ENCODE measurements at regions not wholly inside any gene's neighbourhood (a gene's known extent, or its start where the extent isn't known, plus 50 kb on each side); places are given as distances from the start of the nearest gene placed in this dataset.

DNA sequence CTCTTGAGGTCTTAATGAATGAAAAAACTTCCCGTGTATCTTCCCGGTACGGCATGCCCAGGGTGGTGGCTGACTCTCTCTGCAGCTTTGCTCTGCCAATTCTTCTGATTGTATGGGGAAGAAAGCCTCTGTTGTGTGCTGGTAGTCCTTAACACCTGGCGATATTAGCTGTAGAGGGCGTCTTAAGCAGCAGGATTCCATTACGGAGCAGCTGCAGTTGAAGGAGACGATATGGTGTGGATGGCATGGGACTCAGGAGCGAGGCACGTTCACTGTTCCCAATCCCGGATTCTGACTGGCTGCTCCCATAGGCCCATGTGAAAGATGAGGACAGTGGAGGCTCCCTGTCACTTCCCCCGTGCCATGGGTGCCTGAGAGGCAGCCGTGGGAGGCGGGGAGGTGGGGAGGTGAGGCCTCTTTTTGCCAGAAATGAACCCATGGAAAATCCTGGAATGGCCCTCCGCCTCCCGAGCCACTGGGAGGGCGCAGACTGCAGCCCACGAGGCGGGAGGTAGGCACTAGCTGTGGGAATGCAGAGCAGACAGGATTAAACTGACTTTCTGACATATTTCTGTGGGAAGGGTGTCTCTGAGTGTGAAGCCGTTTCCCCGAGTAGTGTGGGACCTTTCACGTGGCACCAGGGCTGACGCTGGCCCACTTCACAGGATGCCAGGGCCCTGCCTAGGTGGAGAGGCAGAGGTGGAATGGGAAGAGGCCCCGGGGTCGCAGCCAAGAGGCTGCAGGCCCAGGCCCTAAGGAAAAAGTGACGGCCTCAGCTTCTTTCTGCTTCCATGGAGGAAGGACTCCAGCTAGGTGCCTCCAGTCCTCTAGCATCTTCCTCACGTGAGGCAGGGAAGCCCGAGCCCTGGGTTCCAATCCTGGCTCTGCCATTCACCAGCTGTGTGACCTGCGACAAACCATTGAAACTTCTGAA lies 121.4 kb upstream of the CD82 start:
- no peaks in the 10 kb centered on the region for H3K4me1 ChIP-seq (ENCODE audit: insufficient read depth)
- no peak overlapping the region for H3K4me3 ChIP-seq (ENCODE audit: low read depth, low read length)
- DNase-seq (ENCODE audit: extremely low spot score): no peak
- H3K36me3 ChIP-seq (ENCODE audit: insufficient read depth): no peaks in the 10 kb centered on the region
- WGBS: 69% methylated on average over 28 of the region's 28 CpGs
- no peak overlapping the region for H3K27ac ChIP-seq (ENCODE audit: low read depth)

DNA sequence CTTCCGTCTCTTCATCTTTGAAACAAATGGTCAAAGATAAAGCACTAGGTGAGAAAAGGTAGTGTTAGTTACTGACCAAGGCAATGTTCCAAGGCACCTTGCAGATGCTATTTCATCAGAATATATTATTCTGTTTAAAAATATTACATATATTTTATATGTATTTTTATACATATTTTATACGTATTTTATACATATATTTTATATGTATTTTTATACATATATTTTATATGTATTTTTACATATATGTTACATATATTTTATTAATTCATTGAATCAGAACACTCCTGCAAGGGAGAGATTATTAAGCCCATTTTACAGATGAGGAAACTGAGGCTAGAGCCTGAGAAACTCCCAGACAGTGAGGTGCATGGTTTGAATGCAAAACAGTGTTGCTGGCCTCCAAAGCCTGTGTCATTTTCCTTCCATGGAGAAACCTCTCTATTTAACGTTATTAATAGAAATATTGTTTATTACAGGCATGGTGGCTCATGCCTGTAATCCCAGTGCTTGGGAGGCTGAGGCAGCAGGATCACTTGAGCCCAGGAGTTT lies 120.6 kb upstream of the CD82 start:
- DNase-seq (ENCODE audit: extremely low spot score): no peak

DNA sequence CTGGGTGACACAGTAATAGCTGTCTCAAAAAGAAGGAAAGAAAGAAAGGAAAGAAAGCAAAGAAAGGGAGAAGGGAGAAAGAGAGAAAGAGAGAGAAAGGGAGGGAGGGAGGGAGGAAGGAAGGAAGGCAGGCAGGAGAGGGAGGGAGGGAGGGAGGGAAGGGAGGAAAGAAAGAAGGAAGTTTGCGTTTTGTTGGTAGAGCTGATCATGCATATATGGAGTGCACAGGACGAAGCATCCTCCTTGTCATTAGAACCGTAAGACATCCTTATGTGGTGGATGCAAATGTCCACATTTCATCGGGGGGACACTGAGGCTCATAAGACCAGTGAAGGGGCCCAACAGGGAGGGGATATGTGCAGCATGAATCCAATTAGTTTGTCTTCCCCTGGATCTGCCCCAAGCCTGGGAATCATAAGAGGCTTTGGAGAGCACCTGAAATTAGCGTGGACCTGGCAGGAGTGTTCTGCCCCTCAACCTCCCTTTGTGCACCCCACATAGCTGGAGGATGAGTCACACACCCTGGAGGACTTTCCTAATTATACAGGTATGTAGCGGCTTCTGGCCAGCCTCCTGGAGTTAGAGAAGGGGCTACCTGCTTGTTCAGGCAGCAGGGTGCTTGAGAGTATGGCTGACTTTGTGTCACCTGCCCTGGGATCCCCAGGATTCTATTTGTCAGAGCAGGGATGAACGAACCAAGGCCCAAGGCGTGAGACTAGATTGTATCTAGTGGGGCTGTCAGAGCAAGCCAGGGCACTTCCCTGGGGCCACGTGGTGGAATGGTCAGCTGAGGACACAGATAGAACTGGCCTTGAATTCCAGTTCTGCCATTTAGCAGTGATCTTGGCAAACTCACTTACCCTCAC lies 119.7 kb upstream of the CD82 start:
- no peak overlapping the region for H3K27ac ChIP-seq (ENCODE audit: low read depth)
- DNase-seq (ENCODE audit: extremely low spot score): no peak
- no peaks in the 10 kb centered on the region for H3K36me3 ChIP-seq (ENCODE audit: insufficient read depth)
- H3K4me1 ChIP-seq (ENCODE audit: insufficient read depth): no peaks in the 10 kb centered on the region
- WGBS: 51% methylated on average over 9 of the region's 9 CpGs
- no peak overlapping the region for H3K4me3 ChIP-seq (ENCODE audit: low read depth, low read length)

More for the DNA sequence above, 120.6 kb upstream of the CD82 start:
- 56% methylated on average over 3 of the region's 3 CpGs for WGBS
- Histone ChIP-seq H3K4me3 (ENCODE audit: low read depth, low read length) (no peak overlapping the region), H3K4me1 (ENCODE audit: insufficient read depth) (no peaks in the 10 kb centered on the region), H3K36me3 (ENCODE audit: insufficient read depth) (no peaks in the 10 kb centered on the region), H3K27ac (ENCODE audit: low read depth) (no peak overlapping the region)

DNA sequence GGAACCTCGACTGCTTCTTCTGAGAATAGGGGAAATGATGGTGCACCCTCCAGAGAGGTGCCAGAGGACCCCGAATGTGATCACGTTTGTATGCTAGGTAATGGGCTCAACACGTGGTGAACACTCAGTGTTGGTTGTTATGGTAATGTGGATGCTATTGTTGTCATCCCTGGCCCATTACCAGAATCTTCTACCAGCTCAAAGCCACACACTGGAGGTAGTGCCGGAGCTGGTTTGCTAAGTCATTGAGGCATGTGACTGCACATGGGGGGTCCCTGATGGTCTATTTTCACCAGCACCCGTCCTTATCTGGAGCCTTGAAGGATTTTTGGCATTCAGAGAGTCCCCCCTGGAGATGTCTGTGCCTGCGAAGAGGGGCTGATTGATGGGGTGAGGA lies 119.1 kb upstream of the CD82 start:
- Histone ChIP-seq H3K36me3 (ENCODE audit: insufficient read depth) (no peaks in the 10 kb centered on the region), H3K4me1 (ENCODE audit: insufficient read depth) (no peaks in the 10 kb centered on the region), H3K4me3 (ENCODE audit: low read depth, low read length) (no peak overlapping the region), H3K27ac (ENCODE audit: low read depth) (no peak overlapping the region)
- 49% methylated on average over 7 of the region's 7 CpGs for WGBS
- no peak for DNase-seq (ENCODE audit: extremely low spot score)

DNA sequence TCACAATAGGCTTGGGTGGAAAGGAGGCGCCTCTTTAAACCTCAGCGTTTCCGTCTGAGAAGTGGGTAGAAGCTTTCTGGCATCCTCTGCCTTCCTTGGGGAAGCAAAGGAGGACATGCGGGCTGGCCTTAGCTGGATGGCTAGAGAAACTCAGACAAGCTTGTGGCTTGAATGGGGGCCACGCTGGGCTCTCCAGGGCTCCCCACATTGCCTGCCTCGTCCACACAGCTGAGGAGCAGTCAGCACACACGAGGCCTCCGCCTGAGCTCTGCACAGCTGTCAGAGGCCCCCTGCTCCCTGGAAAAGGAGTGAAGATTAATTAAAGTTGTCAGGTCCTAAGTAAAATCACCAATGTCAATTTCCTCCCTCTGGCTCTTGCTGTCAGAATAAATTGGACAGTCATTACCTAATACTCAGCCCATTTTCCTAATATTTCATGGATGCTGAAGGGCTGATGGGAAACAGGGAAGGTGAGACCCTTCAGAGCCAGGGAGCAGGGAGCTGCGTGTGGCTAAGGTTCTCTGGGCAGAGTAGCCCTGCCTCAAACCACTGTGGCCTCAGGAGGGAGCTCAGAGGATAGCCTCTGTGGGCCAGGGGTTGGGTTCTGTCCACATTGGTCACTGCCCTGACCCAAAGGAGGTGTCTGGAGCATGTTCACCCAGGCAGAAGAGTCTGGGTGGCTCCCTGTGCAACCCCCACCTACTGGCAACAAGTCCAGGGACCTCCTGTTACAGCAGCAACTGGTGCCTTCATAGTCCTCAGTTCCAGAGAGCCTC lies 118.3 kb upstream of the CD82 start:
- 79% methylated on average over 9 of the region's 9 CpGs for WGBS
- no peaks in the 10 kb centered on the region for H3K36me3 ChIP-seq (ENCODE audit: insufficient read depth)
- H3K27ac ChIP-seq (ENCODE audit: low read depth): no peak overlapping the region
- no peak overlapping the region for H3K4me3 ChIP-seq (ENCODE audit: low read depth, low read length)
- H3K4me1 ChIP-seq (ENCODE audit: insufficient read depth): no peaks in the 10 kb centered on the region
- DNase-seq (ENCODE audit: extremely low spot score): no peak

DNA sequence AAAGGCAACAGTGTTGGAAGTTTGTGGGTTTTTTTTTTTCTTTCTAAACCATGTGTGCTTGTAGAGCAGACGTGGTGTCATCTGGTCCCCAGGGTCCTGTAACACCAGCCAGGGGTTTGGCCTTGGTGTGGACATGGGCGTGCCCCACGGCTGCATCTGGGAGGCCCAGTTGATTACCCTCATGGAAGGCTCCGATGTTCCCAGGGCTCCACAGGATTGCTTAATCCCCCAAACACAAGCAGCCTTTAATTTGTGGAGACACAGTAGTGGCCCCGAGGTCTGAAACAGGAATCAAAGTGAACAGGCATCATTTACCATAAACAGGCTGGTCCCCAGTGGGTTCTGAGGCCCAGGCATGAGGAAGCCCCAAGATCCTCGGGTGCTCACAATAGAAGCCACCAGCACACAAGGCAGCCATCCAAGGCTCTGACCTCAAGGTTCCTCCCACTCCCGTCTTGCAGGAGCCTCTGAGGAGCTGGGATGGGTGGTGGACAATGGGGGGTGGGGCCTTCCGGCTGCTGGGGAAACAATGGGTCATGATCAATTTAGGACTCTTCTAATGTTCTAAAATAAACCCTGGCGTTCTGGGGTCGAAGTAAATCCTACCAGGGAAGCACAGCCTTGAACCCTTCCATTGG lies 115.0 kb upstream of the CD82 start:
- no peak for DNase-seq (ENCODE audit: extremely low spot score)

DNA sequence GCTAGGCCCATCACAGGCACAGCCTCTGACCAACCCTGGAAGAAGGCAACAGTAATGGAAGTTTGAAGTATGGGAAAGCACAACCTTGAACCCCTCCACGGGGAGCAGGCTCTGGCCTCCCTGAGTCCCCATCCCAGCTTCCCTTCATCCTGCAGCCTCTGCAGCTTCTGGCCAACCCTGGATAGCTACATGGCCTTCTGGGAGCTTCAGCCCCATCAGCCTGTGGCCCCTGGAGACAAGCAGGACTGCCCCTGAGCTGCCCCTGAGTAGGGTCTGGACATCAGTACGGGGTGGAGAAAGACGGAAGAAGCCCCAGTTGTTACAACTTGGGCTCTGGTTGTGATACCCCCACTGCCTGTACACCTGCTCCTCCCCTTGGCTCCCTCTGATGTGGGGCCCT lies 113.8 kb upstream of the CD82 start:
- no peak for DNase-seq (ENCODE audit: extremely low spot score)

More for the DNA sequence above, 115.0 kb upstream of the CD82 start:
- H3K4me3 ChIP-seq (ENCODE audit: low read depth, low read length): no peak overlapping the region
- WGBS: 72% methylated on average over 10 of the region's 10 CpGs
- no peak overlapping the region for H3K27ac ChIP-seq (ENCODE audit: low read depth)
- H3K36me3 ChIP-seq (ENCODE audit: insufficient read depth): no peaks in the 10 kb centered on the region
- no peaks in the 10 kb centered on the region for H3K4me1 ChIP-seq (ENCODE audit: insufficient read depth)

DNA sequence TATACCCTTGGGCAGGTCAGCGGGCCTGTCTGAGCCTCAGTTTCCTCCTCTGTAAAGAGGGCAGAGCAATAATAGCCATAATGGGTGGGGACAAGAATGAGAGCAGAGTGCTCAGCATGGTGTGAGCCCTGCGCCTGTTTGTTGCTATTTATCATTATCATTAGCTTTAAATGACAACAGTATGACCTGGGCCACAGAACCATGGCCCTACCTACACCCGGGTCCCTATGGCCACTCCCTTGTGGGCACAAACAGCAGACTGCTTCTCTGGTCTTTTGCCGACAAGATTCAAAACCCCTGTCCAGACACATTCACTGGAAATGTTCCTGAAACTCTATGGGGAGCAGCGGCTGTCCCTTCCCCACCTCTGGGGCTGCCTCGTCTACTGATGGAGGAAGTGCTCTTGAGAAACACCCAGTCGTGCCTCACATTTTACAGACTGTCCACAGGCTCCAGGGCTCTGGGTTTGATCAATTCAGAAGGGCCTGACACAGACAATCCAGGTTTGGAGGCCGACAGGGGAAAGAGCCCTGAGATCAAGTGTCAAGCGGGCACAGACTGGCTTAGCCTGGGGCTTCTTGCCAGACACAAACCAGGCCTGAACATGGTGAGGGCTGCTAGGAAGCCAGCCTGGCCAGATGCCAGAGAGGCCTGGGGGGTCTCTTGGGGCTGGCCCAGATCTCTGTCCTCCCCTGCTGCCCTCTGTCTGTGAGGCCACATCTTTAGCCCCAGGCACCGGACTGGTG lies 112.5 kb upstream of the CD82 start:
- no peak overlapping the region for H3K27ac ChIP-seq (ENCODE audit: low read depth)

More for the DNA sequence above, 113.8 kb upstream of the CD82 start:
- WGBS: 90% methylated on average over 3 of the region's 3 CpGs
- Histone ChIP-seq H3K27ac (ENCODE audit: low read depth) (no peak overlapping the region), H3K4me3 (ENCODE audit: low read depth, low read length) (no peak overlapping the region), H3K36me3 (ENCODE audit: insufficient read depth) (no peaks in the 10 kb centered on the region), H3K4me1 (ENCODE audit: insufficient read depth) (no peaks in the 10 kb centered on the region)

DNA sequence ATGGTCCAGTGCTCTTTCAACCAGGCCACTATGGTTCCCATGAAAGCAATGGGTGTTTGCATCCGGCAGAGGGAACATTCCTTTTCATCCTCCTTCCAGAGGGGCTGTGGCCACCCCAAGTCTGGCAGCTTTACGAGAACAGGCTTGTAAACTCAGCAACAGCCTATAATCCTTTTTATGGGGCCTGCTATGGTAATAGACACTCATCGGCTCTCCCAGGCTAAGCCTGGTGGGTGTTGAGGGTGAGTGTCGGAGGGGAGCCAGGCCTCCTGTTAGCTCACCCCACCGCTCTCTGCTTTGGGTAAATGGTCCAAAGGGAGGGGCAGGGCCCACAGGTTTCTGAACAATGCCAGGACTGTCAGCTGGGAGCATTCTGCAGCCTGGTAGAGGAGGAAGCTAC lies 111.6 kb upstream of the CD82 start:
- WGBS: 42% methylated on average over 5 of the region's 5 CpGs
- no peaks in the 10 kb centered on the region for H3K4me1 ChIP-seq (ENCODE audit: insufficient read depth)
- no peak overlapping the region for H3K27ac ChIP-seq (ENCODE audit: low read depth)
- no peaks in the 10 kb centered on the region for H3K36me3 ChIP-seq (ENCODE audit: insufficient read depth)
- no peak overlapping the region for H3K4me3 ChIP-seq (ENCODE audit: low read depth, low read length)
- DNase-seq (ENCODE audit: extremely low spot score): peak; percentile 10

More for the DNA sequence above, 112.5 kb upstream of the CD82 start:
- Histone ChIP-seq H3K36me3 (ENCODE audit: insufficient read depth) (no peaks in the 10 kb centered on the region), H3K4me3 (ENCODE audit: low read depth, low read length) (no peak overlapping the region), H3K4me1 (ENCODE audit: insufficient read depth) (no peaks in the 10 kb centered on the region)
- DNase-seq (ENCODE audit: extremely low spot score): no peak
- WGBS: 62% methylated on average over 10 of the region's 10 CpGs

DNA sequence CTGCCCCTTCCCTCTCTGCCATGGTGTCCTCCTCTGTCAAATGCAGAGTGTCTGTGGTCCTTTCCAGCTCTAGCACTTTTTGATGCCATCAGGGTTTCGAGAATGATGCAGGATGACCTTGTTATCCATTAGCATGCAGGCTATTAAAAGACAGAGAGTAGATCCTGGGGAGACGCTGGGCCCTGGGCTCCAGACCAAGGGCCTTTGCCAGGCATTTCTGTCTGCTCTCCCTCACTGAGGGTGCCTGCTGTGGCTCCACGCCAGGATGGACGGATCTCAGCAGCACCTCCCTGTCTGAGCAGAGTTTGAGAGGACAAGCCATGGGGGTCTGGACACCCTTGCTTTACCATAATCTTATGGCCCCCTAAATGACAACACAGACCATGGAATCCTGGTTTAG lies 110.8 kb upstream of the CD82 start:
- H3K36me3 ChIP-seq (ENCODE audit: insufficient read depth): no peaks in the 10 kb centered on the region
- no peaks in the 10 kb centered on the region for H3K4me1 ChIP-seq (ENCODE audit: insufficient read depth)
- no peak overlapping the region for H3K4me3 ChIP-seq (ENCODE audit: low read depth, low read length)
- DNase-seq (ENCODE audit: extremely low spot score): no peak
- H3K27ac ChIP-seq (ENCODE audit: low read depth): no peak overlapping the region
- WGBS: 41% methylated on average over 4 of the region's 4 CpGs

DNA sequence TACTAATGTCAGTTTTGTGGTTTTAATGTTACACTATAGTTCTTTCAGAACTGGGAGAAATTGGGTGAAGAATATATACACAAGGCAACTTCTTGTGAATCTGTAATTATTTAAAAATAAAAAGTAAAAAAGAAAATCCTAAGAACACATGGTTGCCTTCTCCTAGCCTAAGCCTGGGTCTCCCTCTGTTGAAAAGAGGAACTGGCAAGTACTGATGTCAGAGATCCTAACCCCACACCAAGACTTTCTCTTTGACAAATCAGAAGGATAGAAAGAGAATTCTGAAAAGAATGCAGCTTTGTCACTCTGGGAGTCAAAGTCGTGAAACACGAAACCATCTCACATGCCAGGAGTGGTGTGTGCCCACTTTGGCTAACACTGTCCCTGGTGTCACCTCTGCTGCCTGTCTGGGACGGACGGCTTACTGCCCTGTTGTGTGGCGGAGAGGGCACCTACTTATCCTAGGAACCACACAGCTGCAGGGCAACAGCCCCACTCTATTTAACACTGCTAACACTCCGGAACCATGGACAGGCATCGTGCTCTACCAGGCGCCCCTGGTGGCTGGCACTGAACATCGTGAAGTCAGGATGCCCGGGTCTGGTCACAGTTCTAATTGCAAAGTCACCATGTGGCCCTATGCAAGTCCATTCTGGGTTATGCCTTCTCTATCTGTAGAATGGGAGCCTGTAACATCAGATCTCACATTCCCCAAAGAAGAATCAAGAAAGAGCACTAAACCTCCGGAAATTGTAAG lies 108.7 kb upstream of the CD82 start:
- H3K4me1 ChIP-seq (ENCODE audit: insufficient read depth): no peaks in the 10 kb centered on the region
- no peak overlapping the region for H3K27ac ChIP-seq (ENCODE audit: low read depth)
- DNase-seq (ENCODE audit: extremely low spot score): no peak
- WGBS: 59% methylated on average over 11 of the region's 11 CpGs
- no peaks in the 10 kb centered on the region for H3K36me3 ChIP-seq (ENCODE audit: insufficient read depth)
- no peak overlapping the region for H3K4me3 ChIP-seq (ENCODE audit: low read depth, low read length)

DNA sequence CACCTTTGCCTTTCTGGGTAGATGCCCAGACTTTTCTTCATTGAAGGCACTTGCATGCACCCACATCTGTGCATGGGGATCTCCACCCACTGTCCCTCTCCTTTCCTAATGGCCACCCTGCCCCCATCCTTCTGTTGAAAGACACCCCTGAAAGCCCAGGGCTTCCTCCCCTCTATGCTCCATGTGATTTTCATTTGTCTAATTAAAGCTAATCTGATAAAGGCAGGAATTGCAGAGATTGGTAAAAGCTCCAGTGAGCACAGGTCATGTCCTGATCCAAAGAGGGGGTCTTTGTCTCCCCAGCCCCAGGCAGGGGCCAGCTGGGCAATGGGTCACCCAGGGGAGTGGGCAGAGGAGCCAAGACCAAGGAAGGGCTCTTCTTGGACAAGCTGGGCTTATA lies 107.6 kb upstream of the CD82 start:
- Histone ChIP-seq H3K4me3 (ENCODE audit: low read depth, low read length) (no peak overlapping the region), H3K4me1 (ENCODE audit: insufficient read depth) (no peaks in the 10 kb centered on the region), H3K27ac (ENCODE audit: low read depth) (no peak overlapping the region), H3K36me3 (ENCODE audit: insufficient read depth) (no peaks in the 10 kb centered on the region)
- no peak for DNase-seq (ENCODE audit: extremely low spot score)
